Midbrain (tissue), 1 donor: ENCODE measurements at regions not wholly inside any gene's neighbourhood (a gene's known extent, or its start where the extent isn't known, plus 50 kb on each side); places are given as distances from the start of the nearest gene placed in this dataset.
"Not testable (repeated sequence)": the region's sequence is repeated elsewhere in the genome, so short reads cannot be mapped to it uniquely, and the experiment has no call there.

Experiments used
- DNase-seq: peaks from one replicate; lab custom pipeline; 2025; lab: John Stamatoyannopoulos, UW

- no peak for DNase-seq
Measured at GRCh38 chr6:67897998-67898607, 737.0 kb upstream of the ADGRB3 start.

- no peak for DNase-seq
Measured at GRCh38 chr6:67896476-67896875, 738.6 kb upstream of the ADGRB3 start.

GRCh38 chr6:67889682-67889995 lies 745.4 kb upstream of the ADGRB3 start:
- no peak for DNase-seq

GRCh38 chr6:67888886-67889681 lies 746.0 kb upstream of the ADGRB3 start:
- DNase-seq: no peak

- no peak for DNase-seq
Measured at GRCh38 chr6:67888546-67888885, 746.6 kb upstream of the ADGRB3 start.

GRCh38 chr6:67887747-67888545 lies 747.1 kb upstream of the ADGRB3 start:
- no peak for DNase-seq

- DNase-seq: no peak
Measured at GRCh38 chr6:67887419-67887746, 747.7 kb upstream of the ADGRB3 start.

GRCh38 chr6:67886840-67887292 lies 748.2 kb upstream of the ADGRB3 start:
- DNase-seq: no peak

- no peak for DNase-seq
Measured at GRCh38 chr6:67886036-67886707, 748.9 kb upstream of the ADGRB3 start.

GRCh38 chr6:67885081-67886033 lies 749.7 kb upstream of the ADGRB3 start:
- DNase-seq: no peak

- no peak for DNase-seq
Measured at GRCh38 chr6:67884442-67884841, 750.6 kb upstream of the ADGRB3 start.

- no peak for DNase-seq
Measured at GRCh38 chr6:67883500-67884366, 751.3 kb upstream of the ADGRB3 start.

- DNase-seq: no peak
Measured at GRCh38 chr6:67882436-67883311, 752.4 kb upstream of the ADGRB3 start.

GRCh38 chr6:67881706-67882065 lies 753.4 kb upstream of the ADGRB3 start:
- DNase-seq: no peak

GRCh38 chr6:67880939-67881705 lies 754.0 kb upstream of the ADGRB3 start:
- DNase-seq: no peak

- DNase-seq: not testable (repeated sequence)
Measured at GRCh38 chr6:67880343-67880742, 754.7 kb upstream of the ADGRB3 start.

GRCh38 chr6:67879928-67880327 lies 755.2 kb upstream of the ADGRB3 start:
- not testable (repeated sequence) for DNase-seq

- not testable (repeated sequence) for DNase-seq
Measured at GRCh38 chr6:67879105-67879904, 755.8 kb upstream of the ADGRB3 start.
